Trophoblast cell (in vitro differentiated cells and primary cell): ENCODE measurements at regions not wholly inside any gene's neighbourhood (a gene's known extent, or its start where the extent isn't known, plus 50 kb on each side); places are given as distances from the start of the nearest gene placed in this dataset.

Experiments used
- DNase-seq, 2 donors: peaks; one replicate each; pipeline ENCODE4 v3.0.0-alpha.2; 2016
- H2AFZ ChIP-seq: 2 replicates; pipeline ENCODE4 v1.6.1; 2013; ENCODE audit warnings: low read length, moderate library complexity, mild to moderate bottlenecking; ENCODE audit not compliant: insufficient read depth, poor library complexity
- H2AK5ac ChIP-seq: 2 replicates; pipeline ENCODE4 v1.6.1; 2013; ENCODE audit warnings: mild to moderate bottlenecking, low read length
- H2BK120ac ChIP-seq: 2 replicates; pipeline ENCODE4 v1.6.1; 2013; ENCODE audit warnings: low read length, mild to moderate bottlenecking, moderate library complexity; ENCODE audit not compliant: insufficient read depth, poor library complexity
- H2BK12ac ChIP-seq: 2 replicates; pipeline ENCODE4 v1.6.1; 2013; ENCODE audit warnings: mild to moderate bottlenecking, low read length, moderate library complexity
- H2BK5ac ChIP-seq: 2 replicates; pipeline ENCODE4 v1.6.1; 2013; ENCODE audit warnings: low read length, low read depth, moderate library complexity, mild to moderate bottlenecking; ENCODE audit not compliant: poor library complexity
- H3K14ac ChIP-seq: 2 replicates; pipeline ENCODE4 v1.6.1; 2013; ENCODE audit warnings: mild to moderate bottlenecking, low read length
- H3K18ac ChIP-seq: 2 replicates; pipeline ENCODE4 v1.6.1; 2013; ENCODE audit warnings: mild to moderate bottlenecking, low read length
- H3K23ac ChIP-seq: 2 replicates; pipeline ENCODE4 v1.6.1; 2013; ENCODE audit warnings: low read length
- H3K27ac ChIP-seq: 2 replicates; pipeline ENCODE4 v1.5.1; 2013; ENCODE audit warnings: low read depth, mild to moderate bottlenecking, inconsistent platforms, low read length, moderate library complexity
- H3K27me3 ChIP-seq: 2 replicates; pipeline ENCODE4 v1.6.1; 2013; ENCODE audit warnings: inconsistent platforms, mild to moderate bottlenecking, low read length, moderate library complexity; ENCODE audit not compliant: insufficient read depth
- H3K36me3 ChIP-seq, 2 experiments: 1 replicate in 1 of 2; 2 replicates in 1 of 2; pipeline ENCODE4 v1.6.1; 2013; ENCODE audit warnings: low read length in 2 of 2, mild to moderate bottlenecking in 2 of 2, moderate library complexity in 1 of 2; ENCODE audit not compliant: insufficient read depth in 2 of 2, control insufficient read depth in 1 of 2
- H3K4ac ChIP-seq: 2 replicates; pipeline ENCODE4 v1.6.1; 2013; ENCODE audit warnings: low read depth, mild to moderate bottlenecking, low read length, moderate library complexity
- H3K4me1 ChIP-seq, 2 experiments: 1 replicate in 1 of 2; 2 replicates in 1 of 2; pipeline ENCODE4 v1.6.1; 2013; ENCODE audit warnings: low read length in 2 of 2, mild to moderate bottlenecking in 2 of 2, moderate library complexity in 1 of 2; ENCODE audit not compliant: insufficient read depth in 2 of 2, control insufficient read depth in 1 of 2
- H3K4me2 ChIP-seq: 2 replicates; pipeline ENCODE4 v1.6.1; 2013; ENCODE audit warnings: inconsistent platforms, mild to moderate bottlenecking, low read length, moderate library complexity
- H3K4me3 ChIP-seq: 2 replicates; pipeline ENCODE4 v1.5.1; 2013; ENCODE audit warnings: mild to moderate bottlenecking, low read depth, low read length, inconsistent platforms
- H3K79me1 ChIP-seq: one replicate; pipeline ENCODE4 v1.6.1; 2013; ENCODE audit warnings: low read length
- H3K79me2 ChIP-seq: 2 replicates; pipeline ENCODE4 v1.6.1; 2013; ENCODE audit warnings: low read length, mild to moderate bottlenecking; ENCODE audit not compliant: control insufficient read depth, insufficient read depth, poor library complexity
- H3K9ac ChIP-seq: 2 replicates; pipeline ENCODE4 v1.6.1; 2013; ENCODE audit warnings: mild to moderate bottlenecking, low read length
- H3K9me3 ChIP-seq: 2 replicates; pipeline ENCODE4 v1.6.1; 2013; ENCODE audit warnings: low read depth, mild to moderate bottlenecking, control low read depth, inconsistent platforms, low read length; ENCODE audit not compliant: insufficient read depth
- H4K12ac ChIP-seq: 2 replicates; pipeline ENCODE4 v1.6.1; 2013; ENCODE audit warnings: low read depth, mild to moderate bottlenecking, low read length, moderate library complexity
- H4K8ac ChIP-seq: 2 replicates; pipeline ENCODE4 v1.6.1; 2013; ENCODE audit warnings: low read depth, mild to moderate bottlenecking, low read length, moderate library complexity
- H4K91ac ChIP-seq: one replicate; pipeline ENCODE4 v1.6.1; 2013; ENCODE audit warnings: low read depth, mild to moderate bottlenecking, low read length, moderate library complexity
- WGBS: extraction: QIAGEN DNeasy Blood & Tissue Kit; methylation state at CpG from one replicate; pipeline ENCODE4 v1.1.7; 2013; ENCODE audit warnings: missing lambda C conversion rate; ENCODE audit not compliant: insufficient read length, insufficient coverage; ENCODE audit errors: extremely low coverage; 5-methylcytosine and 5-hydroxymethylcytosine counted together

- Histone ChIP-seq H4K91ac (no peak overlapping the region), H2BK120ac (no peak overlapping the region), H3K4me2 (no peak overlapping the region), H4K12ac (no peak overlapping the region), H3K4me3 (no peak overlapping the region), H2AK5ac (no peak overlapping the region), H3K27me3 (no peaks in the 10 kb centered on the region), H3K4ac (no peak overlapping the region), H3K27ac (no peak overlapping the region), H2BK12ac (no peak overlapping the region), H4K8ac (no peak overlapping the region), H2BK5ac (no peak overlapping the region), H3K23ac (no peak overlapping the region), H3K4me1 (no peaks in the 10 kb centered on the region), H3K18ac (no peak overlapping the region), H3K36me3 (no peaks in the 10 kb centered on the region), H3K9me3 (peaks cover 1% of the 10 kb centered on the region), H3K79me1 (no peaks in the 10 kb centered on the region), H2AFZ (no peak overlapping the region), H3K14ac (no peak overlapping the region), H3K9ac (no peak overlapping the region), H3K79me2 (no peaks in the 10 kb centered on the region)
- no peak for DNase-seq
- WGBS: no CpG with 5 or more reads among the region's 1 CpG
Observed at GRCh38 chr1:50257029-50257428, 148.3 kb downstream of the ELAVL4 start.
